HCT116 (cell line): ENCODE measurements at regions not wholly inside any gene's neighbourhood (a gene's known extent, or its start where the extent isn't known, plus 50 kb on each side); places are given as distances from the start of the nearest gene placed in this dataset.

ENCODE experiments used
- CBX3 ChIP-seq: IDR thresholded peaks from 2 replicates; pipeline ENCODE4 v1.6.1; 2012; ENCODE audit warnings: low read depth
- EGR1 ChIP-seq: IDR thresholded peaks from 2 replicates; pipeline ENCODE4 v1.6.1; 2012; ENCODE audit warnings: low read depth
- EZH2 ChIP-seq: fragments of 200-600 bp; sonication (generic); IDR thresholded peaks from 2 replicates; pipeline ENCODE4 v1.6.1; 2017; ENCODE audit warnings: antibody characterized with exemption, mixed run types
- FOSL1 ChIP-seq: IDR thresholded peaks from 2 replicates; pipeline ENCODE4 v1.6.1; 2012; ENCODE audit warnings: low read depth
- POLR2A ChIP-seq: IDR thresholded peaks from 2 replicates; pipeline ENCODE4 v1.7.0; 2011; ENCODE audit warnings: borderline replicate concordance; ENCODE audit not compliant: insufficient read depth, insufficient read length; ENCODE audit errors: extremely low read depth
- SIN3A ChIP-seq: IDR thresholded peaks from 2 replicates; pipeline ENCODE4 v1.6.1; 2012; ENCODE audit warnings: low read depth
- ZBTB33 ChIP-seq: IDR thresholded peaks from 2 replicates; pipeline ENCODE4 v1.6.1; 2011; ENCODE audit warnings: mild to moderate bottlenecking, low read length, moderate library complexity; ENCODE audit not compliant: insufficient replicate concordance; ENCODE audit errors: extremely low read depth
- ZFX ChIP-seq: fragments of 450-650 bp; IDR thresholded peaks from 2 replicates; pipeline ENCODE4 v1.6.1; 2017
- ZNF274 ChIP-seq: fragments of 200-500 bp; sonication (Bioruptor generic); IDR thresholded peaks from 2 replicates; pipeline ENCODE4 v1.6.1; 2014; ENCODE audit warnings: mild to moderate bottlenecking, low read depth, low read length, inconsistent platforms
- TF ChIP-seq, protein P1 (sequence below), 3 experiments: fragments of 200-600 bp in 1 of 3; sonication (generic) in 1 of 3; IDR thresholded peaks in 2 of 3; conservative IDR thresholded peaks in 1 of 3; 2 replicates each; pipeline ENCODE4 v1.5.1; 2012 to 2017; ENCODE audit warnings: low read depth in 2 of 3, low read length in 2 of 3, antibody characterized with exemption in 1 of 3, borderline replicate concordance in 1 of 3, control low read depth in 1 of 3, mild to moderate bottlenecking in 1 of 3, mixed read lengths in 1 of 3, mixed run types in 1 of 3, moderate library complexity in 1 of 3; ENCODE audit not compliant: insufficient read depth in 1 of 3
- TF ChIP-seq, protein P2 (sequence below): IDR thresholded peaks from 2 replicates; pipeline ENCODE4 v1.6.1; 2012

DNA sequence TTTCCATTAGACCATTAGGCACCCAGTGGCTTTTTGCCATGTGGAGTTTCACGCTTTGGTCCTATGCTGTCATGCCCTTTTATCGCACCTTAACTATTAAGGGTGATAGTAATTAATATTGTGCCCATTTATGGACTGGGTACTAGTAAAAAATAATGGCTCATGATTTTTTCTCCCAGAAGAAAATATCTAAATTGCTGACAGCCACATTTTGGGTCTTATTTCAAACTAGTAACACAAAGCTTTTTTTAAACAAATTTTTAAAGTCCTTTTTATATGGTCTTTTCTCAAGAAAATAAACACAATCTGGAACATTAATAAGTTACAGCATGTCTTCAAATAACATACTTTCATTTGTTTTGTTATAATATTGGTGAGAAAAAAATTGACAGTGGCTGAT, 179.7 kb downstream of the ANKRD7 start:
- TF ChIP-seq, protein P1, sequence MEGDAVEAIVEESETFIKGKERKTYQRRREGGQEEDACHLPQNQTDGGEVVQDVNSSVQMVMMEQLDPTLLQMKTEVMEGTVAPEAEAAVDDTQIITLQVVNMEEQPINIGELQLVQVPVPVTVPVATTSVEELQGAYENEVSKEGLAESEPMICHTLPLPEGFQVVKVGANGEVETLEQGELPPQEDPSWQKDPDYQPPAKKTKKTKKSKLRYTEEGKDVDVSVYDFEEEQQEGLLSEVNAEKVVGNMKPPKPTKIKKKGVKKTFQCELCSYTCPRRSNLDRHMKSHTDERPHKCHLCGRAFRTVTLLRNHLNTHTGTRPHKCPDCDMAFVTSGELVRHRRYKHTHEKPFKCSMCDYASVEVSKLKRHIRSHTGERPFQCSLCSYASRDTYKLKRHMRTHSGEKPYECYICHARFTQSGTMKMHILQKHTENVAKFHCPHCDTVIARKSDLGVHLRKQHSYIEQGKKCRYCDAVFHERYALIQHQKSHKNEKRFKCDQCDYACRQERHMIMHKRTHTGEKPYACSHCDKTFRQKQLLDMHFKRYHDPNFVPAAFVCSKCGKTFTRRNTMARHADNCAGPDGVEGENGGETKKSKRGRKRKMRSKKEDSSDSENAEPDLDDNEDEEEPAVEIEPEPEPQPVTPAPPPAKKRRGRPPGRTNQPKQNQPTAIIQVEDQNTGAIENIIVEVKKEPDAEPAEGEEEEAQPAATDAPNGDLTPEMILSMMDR (IDR thresholded peaks at IDR 0.05 in 2 of 3, conservative IDR thresholded peaks at IDR 0.05 in 1 of 3; ENCODE audit: borderline replicate concordance in 1 of 3, insufficient read depth in 1 of 3, low read depth in 2 of 3, low read length in 2 of 3) = no peak
- TF ChIP-seq ZFX (no peak), POLR2A (no peak), CBX3 (no peak), FOSL1 (no peak), SIN3A (no peak), ZNF274 (no peak), ZBTB33 (no peak), EGR1 (no peak), EZH2 (no peak)
- TF ChIP-seq, protein P2, sequence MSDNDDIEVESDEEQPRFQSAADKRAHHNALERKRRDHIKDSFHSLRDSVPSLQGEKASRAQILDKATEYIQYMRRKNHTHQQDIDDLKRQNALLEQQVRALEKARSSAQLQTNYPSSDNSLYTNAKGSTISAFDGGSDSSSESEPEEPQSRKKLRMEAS = no peak
